ENCODE measurements at regions not wholly inside any gene's neighbourhood (a gene's known extent, or its start where the extent isn't known, plus 50 kb on each side); places are given as distances from the start of the nearest gene placed in this dataset.

DNA sequence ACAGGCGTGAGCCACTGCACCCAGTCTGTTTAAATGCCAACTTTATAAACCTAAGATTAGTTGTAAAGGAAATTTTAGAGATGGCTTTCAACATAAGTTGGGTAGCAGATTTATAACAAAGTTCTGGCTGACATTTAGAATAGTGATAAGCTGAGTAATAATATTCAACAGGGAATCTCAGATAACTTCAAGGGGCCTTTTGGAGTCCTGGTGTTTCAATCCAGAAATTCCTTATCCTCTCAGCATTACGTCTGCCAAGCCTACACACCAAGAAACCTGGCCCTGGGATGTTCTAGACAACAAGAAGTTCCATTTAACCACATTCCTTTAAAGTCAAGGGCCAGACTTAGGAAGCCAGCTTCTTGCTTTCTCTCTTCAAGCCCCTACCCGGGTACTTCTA lies 59.5 kb upstream of the DYRK2 start:
- DNase-seq (ENCODE audit: low spot score) = no peak

DNA sequence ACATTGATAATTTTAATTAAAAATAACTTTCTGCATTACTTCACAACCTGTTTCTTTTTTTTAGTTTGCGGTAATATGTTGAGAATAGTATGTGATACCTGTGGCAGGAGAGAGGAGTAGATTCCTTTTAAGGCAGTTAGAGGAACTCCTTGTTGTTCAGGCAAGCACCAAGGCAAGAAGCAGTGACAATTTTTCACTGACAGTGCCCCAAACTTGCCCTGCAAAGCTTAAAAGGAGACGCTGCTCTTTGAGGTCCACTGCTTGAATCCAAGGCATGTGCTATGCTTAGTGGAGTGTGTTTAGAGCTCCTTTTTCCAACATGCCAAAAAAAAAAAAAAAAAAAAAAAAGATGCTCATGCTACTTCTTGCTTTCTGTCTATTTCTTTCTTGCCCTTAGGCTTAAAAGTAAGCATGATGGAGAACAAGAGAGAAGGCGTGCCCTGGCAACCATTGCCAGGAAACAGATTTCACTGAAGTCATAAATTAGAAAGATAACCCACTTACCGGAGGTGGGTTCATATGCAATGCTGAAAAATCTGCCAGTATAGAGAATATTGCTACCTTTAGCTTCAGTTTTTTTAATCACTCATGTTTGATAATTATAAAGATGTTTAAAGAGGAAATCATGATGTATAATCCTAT lies 58.3 kb upstream of the DYRK2 start:
- no peak for DNase-seq (ENCODE audit: low spot score)

DNA sequence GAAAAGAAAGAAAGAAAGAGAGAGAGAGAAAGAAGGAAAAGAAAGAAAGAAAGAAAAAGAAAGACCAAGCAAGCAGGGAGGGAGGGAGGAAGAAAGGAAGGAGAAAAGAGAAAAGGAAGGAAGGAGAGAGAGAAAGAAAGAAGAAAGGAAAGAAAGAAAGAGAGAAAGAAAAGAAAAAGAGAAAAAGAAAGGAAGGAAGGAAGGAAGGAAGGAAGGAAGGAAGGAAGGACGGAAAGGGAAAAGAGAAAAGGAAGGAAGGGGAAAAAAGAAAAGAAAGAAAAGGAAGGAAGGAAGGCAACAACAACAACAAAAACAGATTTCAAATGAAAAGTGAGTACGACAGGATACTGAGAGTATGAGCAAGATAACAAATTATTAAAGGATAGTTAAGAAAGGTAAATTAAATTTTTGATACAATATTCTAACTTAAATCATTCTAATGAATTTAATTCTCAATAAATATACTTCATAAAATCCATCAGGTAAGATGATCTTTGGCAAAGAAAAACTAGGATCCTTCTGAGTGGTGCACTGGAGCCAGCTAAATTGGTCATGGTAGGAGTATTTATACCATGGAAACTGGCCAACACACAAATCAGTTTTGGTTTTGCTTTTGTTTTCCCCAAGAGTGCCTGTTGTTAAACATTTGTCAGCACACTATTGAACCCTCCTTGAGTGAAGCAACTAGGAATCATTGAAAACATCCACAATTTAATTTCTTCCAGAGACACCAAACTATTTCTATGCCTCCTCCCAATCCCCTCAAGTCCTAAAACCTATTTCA lies 56.1 kb upstream of the DYRK2 start:
- peak; percentile 21 for DNase-seq (ENCODE audit: low spot score)

DNA sequence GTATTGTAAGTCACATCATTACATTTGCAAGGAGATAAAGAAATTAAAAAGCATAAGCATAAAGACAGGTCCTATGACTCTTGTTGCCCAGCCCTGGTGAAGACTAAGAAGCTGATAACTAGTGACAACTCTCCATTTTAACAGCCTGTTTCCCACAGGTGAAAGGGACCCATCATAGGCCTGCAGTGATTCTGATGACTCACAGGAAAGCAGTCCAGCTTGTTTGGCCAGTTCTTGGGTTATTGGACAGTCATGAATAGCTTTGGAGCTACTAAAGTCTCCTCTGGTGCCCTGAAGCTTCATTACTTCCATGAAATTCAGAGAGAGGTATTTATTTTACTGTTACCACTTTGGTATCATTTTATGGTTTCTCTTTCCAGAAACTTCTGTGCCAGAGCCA lies 55.5 kb upstream of the DYRK2 start:
- DNase-seq (ENCODE audit: low spot score) = no peak

DNA sequence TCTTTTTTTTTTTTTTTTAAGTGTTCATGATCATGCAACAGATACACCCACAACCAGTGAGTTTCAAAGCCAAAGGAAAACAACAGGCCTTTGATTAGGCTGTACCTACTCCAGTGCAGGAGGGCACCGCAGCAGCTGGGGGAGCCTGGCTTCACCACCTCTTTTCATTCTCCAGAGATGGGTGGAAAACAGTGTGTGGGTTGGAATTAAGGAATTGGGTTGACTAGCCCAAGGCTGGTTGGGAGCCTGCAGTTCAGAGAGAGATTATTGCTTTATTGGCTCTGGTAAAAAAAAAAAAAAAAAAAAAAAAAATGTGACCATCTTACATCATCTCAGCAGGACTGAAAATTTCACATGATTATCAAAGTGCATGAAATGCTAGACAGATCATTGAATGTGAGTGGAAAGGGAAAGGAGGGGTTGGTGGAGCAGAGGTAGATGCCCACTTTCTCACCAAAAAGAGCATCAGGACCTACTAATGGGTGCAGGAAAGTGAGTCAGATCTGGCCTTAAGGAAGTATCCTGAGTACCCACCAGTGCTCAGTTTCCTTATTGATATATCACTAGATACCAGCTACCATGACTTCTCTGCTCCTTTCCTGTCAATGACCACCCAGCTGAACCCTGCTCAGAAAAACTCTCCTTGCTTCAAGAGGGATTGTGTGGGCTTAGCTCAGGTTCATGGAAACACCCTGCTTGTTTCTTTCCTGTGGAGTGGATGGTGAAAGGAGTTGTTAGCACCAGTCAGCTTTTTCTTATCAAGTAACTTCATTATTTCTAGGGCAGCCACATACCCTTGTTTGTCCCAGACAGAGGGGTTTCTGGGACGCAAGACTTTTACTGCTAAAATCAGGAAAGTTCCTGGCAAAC lies 54.8 kb upstream of the DYRK2 start:
- DNase-seq (ENCODE audit: low spot score) = no peak

DNA sequence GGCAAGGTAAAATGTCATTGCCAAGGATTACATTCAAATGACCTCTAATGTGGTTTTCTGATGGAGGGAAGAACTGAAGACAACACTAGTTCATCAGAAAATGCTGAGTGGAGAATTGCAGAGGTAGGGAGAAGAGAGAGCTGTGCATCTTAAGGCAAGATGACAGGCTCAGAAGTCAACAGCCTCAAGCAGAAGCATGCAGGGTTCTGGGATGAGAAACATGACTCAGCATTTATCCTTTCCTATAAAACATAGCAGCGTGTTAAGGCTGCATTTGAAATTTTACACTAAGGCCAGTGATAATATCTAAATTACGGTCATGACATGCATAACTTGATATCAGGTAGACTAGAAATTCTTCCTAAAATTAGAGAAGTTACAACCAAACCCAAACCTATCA lies 53.7 kb upstream of the DYRK2 start:
- no peak for DNase-seq (ENCODE audit: low spot score)

DNA sequence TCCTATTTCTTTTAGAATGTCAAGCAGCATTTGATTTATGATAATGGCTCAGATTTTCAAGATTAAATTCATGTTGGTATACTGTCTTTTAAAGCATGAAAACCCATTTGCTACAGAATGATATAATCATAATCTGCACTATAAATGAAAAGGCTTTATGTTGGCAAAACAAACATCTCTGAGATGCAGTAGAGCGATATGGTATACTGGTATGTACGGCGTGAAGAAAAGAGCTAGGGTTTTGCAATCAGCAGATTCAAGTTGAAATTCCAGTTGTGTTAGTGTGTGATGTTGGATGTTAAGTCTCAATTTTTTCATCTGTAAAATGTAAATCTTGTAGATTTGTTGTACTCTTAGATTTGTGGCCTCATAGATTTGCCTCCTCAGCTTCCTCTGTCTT lies 53.2 kb upstream of the DYRK2 start:
- DNase-seq (ENCODE audit: low spot score) = no peak

DNA sequence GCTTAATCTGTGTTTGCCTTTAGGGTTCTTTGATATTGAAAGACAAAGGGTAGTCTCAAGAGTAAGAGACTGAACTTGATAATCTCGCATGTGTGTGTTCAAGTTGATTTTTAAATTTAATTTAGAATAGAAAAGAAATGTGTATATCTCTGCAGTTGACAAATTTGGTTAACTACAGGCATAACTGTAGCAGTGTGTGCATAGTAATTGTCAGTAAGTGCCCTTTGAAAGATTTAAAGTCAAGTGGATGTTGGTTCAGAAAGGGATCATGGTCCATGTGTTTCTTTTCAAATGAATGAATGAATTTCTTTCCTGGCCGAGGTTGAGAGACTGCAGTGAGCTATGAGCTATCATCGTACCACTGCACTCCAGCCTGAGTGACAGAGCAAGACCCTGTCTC lies 49.9 kb upstream of the DYRK2 start:
- DNase-seq (ENCODE audit: low spot score) = no peak

Measured in activated CD4-positive, alpha-beta T cell treated with anti-CD3 and anti-CD28 coated beads, Interleukin-2, Interleukin-4, amounts not matched to agents 100 ng/mL and 50 ng/mL, durations not matched to agents 16 hours and 8 hours (primary cell).